GM18499 (cell line): ENCODE measurements at regions not wholly inside any gene's neighbourhood (a gene's known extent, or its start where the extent isn't known, plus 50 kb on each side); places are given as distances from the start of the nearest gene placed in this dataset.
"Not testable (repeated sequence)": the region's sequence is repeated elsewhere in the genome, so short reads cannot be mapped to it uniquely, and the experiment has no call there.

Experiments
- ATAC-seq: cut with Tn5 transposase; IDR thresholded peaks from one replicate; pipeline ENCODE4 v1.9.1; 2021; ENCODE audit warnings: moderate number of reproducible peaks; ENCODE audit not compliant: insufficient read depth, unreplicated experiment

DNA sequence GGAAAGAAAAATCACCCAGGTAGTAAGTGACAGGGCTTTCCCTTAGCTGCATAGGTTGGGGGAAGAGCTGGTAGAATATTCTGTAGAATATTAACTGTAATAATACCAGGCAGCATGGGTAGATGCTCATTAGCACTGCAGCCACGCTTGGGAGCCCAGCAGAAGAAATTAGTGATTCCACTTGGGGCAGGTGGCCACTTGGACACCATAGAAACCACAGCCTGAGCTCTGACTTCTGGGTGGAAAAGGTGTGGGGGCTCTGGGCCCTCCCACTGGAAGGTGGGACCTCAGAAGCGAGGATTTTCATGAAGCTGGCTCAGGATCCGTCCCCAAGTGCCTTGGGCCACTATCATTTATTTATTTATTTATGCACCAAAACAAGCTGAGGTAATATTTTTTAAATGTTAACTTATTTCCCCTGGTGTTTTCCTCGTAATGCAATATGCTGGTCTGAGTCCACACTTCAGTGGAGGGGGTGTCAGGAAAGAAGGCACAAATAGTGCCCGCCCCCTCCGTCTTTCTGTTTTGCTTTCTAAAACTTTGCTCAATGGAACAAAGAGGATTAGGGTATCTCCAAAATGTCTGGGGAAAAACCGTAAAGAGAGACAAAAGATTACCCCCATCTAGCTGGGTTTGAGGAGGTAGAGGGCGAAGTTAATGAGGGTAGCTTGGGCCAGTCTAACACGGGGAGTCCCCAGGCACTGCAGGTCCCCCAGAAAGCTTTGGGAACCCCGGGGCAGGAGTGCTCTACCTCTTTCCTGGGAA is 75.2 kb upstream of the GADD45A start:
- ATAC-seq: no peak

DNA sequence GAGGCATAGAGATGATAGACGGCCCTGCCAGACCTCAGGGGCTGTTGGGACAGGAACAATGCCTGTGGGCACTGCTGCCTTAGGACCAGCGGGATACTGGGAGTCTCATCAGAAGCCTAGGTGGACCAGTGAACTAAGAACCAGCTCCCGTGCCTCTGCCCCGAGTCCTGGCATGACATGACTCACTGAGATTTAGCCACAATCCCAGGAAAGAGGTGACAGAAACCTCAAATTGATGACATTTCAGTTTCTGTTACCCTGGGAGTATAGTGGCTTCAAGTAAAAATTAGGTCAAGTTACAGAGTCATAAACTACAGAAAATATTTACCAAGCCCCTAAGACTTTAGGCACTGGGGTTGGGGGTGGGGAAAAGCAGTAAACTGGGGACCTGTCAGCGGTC is 74.6 kb upstream of the GADD45A start:
- no peak for ATAC-seq

- no peak for ATAC-seq
These were observed 73.2 kb upstream of the GADD45A start for GRCh38 chr1:67611846-67612245.

GRCh38 chr1:67612788-67613241 is 72.2 kb upstream of the GADD45A start:
- no peak for ATAC-seq

DNA sequence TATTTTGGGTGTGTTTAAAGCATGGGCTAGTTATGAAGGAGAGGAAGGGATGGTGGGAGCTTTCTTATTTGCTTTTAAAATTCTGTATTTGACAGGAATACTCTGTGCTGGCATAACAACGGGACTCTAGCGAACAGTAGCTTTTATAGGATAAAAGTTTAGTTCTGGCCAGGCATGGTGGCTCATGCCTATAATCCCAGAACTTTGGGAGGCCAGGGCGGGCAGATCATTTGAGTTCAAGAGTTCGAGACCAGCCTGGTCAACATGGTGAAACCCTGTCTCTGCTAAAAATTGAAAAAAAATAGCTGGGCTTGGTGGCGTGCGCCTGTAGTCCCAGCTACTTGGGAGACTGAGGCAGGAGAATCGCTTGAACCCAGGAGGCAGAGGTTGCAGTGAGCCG is 71.5 kb upstream of the GADD45A start:
- ATAC-seq: not testable (repeated sequence)

- ATAC-seq: no peak
These were observed 70.5 kb upstream of the GADD45A start for GRCh38 chr1:67614511-67614934.

GRCh38 chr1:67615886-67616285 is 69.1 kb upstream of the GADD45A start:
- ATAC-seq: no peak

DNA sequence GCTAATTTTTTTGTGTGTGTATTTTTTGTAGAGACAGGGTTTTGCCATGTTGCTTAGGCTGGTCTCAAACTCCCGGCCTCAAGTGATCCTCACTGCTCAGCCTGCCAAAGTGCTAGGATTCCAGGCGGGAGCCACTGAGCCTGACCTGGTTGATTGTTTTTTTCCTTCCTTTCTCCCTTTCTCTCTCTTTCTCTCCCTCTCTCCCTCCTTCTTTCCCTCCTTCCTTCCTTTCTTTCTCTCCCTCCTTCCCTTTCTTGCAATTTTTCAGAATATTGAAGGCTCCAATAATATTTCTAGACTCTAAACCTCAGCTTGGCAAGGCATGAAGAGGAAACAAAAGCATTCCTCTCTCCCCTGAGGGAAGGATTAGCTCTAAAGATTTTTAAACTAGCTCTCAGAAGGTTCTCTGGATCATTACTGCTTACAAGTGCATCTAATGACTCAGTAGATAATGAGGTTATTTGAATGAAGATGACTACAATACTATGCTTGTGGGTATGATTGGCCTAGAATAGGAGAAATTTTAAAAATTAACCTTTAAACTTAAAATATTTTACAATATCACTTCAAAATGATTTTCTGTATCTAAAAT is 68.5 kb upstream of the GADD45A start:
- no peak for ATAC-seq

DNA sequence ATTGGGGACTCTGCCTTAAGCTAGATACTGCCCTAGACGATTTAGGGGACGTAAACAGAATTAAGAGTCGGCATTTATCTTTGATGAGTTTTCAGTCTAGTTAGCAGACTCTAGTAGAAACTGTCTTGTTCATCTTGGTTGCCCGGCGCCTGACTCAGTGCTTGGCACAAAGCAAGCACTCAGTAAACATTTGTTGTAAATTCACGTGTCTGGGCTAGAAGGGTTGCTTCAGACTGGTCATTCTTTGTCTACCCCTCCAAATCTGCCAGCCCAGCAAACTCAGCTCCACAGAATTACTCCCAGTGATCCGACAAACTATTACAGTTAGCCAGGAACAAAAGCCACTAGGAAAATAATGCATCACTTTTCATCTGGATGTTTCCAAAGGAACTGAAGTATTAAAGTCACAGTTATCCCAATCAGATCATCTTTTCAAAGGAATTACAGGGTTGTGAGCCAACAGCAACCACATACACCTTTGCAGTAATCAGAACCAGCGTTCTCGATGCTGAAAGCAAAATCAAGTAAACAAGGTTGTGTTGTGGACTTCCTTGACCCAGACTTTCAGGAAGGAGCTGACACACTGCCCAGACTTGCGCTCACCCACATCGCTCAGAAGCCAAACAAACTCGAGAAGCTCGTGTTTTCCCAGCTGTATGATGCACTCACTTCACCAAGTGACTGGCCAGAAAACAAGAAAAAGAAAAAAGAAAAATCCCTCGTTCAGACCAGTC is 66.5 kb upstream of the GADD45A start:
- ATAC-seq: no peak

GRCh38 chr1:67619080-67619479 is 65.9 kb upstream of the GADD45A start:
- no peak for ATAC-seq

- ATAC-seq: no peak
These were observed 61.1 kb upstream of the GADD45A start for GRCh38 chr1:67623906-67624305.

- no peak for ATAC-seq
These were observed 60.3 kb upstream of the GADD45A start for GRCh38 chr1:67624680-67625079.

GRCh38 chr1:67626090-67626860 is 58.7 kb upstream of the GADD45A start:
- no peak for ATAC-seq

DNA sequence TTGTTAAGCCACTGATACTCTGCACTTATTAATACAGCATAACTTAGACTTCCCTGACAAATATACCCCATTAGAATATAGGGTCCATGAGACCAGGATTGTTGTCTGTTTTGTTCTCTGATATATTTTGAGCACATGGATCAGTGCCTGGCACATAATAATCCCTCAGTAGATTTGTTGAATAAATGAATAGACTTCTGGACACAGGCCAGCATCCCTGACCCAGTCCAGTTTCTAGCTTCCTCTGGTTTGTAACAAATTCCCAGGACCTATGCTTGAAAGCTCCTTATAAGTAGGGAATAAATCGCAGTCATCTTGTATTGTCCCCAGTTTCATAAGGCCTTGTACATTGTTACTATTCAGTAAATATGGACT is 58.2 kb upstream of the GADD45A start:
- no peak for ATAC-seq

DNA sequence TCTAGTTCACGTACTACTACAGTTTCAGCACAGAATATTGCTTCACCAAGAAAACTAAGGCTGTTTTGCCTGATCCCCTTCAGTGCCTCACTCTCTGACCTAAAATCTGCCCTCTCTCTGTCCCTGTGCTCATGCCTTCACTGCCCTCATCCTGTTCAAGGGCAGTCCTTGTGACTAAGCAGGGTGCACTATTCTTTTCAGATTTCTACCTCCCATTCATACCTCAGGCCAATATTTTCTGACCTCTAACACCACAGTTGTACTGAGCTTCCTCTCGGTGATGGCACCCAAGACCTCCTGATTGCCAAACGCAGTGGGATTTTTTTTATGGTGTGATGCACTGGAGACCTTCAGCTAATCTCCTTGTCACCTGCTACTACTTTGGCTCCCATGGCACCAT is 57.7 kb upstream of the GADD45A start:
- ATAC-seq: no peak

DNA sequence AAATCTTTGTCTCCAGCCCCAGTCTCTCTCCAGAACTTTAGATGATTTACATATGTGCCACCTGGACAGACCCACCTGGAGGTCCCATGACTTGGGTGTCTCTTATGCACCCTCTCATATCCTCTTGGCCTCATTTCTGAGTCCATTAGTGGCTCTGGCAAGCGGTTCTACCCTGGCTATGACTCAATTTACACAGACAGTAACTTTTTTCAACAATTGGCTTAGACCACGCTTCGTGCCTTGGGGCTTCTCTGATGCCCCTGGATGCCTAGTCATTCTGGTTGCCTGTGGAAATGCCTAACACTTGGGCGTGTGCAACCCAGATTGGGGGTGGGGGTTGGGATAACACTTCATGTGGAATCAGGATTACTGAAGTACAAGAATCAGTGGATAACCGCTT is 57.1 kb upstream of the GADD45A start:
- no peak for ATAC-seq

DNA sequence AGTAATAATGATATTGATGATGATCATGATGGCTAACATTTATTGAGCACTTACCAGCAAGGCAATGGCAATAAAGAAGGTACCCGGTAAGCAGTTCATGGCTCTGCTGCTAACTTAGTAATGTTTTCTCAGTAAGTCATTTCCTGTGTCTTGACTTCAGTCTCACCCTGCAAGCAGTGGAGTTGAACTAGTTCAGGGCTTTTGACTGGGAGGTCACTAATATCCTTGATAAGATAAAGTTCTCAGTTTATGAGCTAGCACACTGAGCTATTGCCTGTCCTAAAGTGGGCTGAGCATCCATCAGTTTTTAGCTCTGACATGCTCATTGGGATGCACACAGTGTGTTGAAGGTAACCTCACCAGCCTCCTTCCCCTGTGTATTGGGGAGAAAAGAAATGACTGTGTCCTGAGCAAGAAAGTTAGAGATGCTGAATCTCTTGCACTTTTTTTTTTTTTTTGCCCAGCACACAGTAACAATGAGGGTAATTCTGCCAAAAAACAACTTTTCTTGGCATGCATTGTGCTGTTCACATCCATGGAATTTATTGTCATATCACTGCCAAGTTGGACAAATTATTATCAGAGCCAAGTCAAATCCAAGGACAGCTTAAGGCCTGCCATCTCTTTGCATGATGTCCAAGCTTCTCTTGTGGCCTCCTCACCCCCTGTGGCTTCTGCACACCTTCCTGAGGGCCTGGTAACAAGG is 55.5 kb upstream of the GADD45A start:
- ATAC-seq: no peak

DNA sequence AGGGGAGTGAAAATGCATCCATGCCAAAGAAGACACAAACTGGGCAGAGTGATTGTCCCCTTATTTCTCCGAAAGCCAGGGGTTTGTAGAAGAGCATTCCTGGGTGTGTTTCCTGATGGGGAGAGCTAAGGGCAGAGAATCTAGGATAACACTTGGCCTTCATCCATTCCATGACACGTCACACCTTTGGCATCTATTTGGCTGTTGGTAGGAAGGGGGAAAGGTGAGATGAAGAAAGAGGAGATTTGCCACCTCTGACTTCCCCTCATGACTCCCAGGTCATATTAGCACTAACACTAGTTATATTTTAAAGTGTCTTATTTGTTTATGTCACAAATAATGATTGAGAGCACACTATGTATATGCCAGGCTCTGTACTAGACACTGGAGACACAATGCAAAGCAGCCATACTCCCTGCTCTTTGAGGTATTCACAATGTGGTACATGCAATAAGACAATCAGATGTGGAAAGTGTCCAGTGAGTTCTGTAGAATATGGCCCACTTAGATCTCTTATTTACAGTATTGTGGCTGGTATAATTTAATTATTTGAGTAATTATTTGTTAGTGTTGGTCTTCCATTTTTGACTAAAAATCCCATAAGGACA is 54.5 kb upstream of the GADD45A start:
- no peak for ATAC-seq

- no peak for ATAC-seq
These were observed 52.6 kb upstream of the GADD45A start for GRCh38 chr1:67632356-67632755.
